C4-2B (cell line): ENCODE measurements at regions not wholly inside any gene's neighbourhood (a gene's known extent, or its start where the extent isn't known, plus 50 kb on each side); places are given as distances from the start of the nearest gene placed in this dataset.

Experiments used
- ZFX ChIP-seq: fragments of 450-650 bp; IDR thresholded peaks from 2 replicates; pipeline ENCODE4 v1.6.1; 2017
- TF ChIP-seq, protein P1 (sequence below): fragments of 450-650 bp; conservative IDR thresholded peaks from 2 replicates; pipeline ENCODE4 v1.5.1; 2017; ENCODE audit warnings: mild to moderate bottlenecking

DNA sequence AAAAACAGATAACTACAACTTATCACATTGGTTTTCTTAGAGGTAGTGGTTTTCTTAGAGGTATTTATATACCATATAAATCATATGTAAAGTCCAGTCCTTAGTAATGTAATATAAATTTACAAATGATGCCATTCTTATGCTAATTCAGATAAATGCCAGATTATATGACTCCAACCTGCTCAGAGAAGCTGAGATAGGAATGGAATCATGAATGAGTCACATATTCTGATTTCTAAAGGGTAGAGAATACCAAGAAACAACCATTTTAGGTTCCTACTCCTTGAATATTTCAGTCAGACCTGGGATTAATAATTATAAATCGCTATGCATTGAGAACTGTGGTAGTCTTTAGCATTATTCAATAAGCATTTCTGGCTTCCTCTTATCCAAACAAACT, 760.1 kb upstream of the NEGR1 start:
- TF ChIP-seq, protein P1, sequence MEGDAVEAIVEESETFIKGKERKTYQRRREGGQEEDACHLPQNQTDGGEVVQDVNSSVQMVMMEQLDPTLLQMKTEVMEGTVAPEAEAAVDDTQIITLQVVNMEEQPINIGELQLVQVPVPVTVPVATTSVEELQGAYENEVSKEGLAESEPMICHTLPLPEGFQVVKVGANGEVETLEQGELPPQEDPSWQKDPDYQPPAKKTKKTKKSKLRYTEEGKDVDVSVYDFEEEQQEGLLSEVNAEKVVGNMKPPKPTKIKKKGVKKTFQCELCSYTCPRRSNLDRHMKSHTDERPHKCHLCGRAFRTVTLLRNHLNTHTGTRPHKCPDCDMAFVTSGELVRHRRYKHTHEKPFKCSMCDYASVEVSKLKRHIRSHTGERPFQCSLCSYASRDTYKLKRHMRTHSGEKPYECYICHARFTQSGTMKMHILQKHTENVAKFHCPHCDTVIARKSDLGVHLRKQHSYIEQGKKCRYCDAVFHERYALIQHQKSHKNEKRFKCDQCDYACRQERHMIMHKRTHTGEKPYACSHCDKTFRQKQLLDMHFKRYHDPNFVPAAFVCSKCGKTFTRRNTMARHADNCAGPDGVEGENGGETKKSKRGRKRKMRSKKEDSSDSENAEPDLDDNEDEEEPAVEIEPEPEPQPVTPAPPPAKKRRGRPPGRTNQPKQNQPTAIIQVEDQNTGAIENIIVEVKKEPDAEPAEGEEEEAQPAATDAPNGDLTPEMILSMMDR = no peak
- no peak for TF ChIP-seq ZFX
